ENCODE measurements at regions not wholly inside any gene's neighbourhood (a gene's known extent, or its start where the extent isn't known, plus 50 kb on each side); places are given as distances from the start of the nearest gene placed in this dataset.

GRCh38 chr5:106827061-106827460 lies 843.7 kb downstream of the EFNA5 start:
- Histone ChIP-seq H3K4me3 (replicated peaks in 1 of 3; ENCODE audit: insufficient read depth in 1 of 3, low read depth in 1 of 3, low read length in 3 of 3) (no peak overlapping the region), H3K9ac (replicated peaks; ENCODE audit: extremely low read depth, insufficient read depth, low read length) (no peak overlapping the region), H3K4me1 (ENCODE audit: control insufficient read depth, extremely low read depth, insufficient read depth, low read length) (no peaks in the 10 kb centered on the region), H3K9me3 (replicated peaks; ENCODE audit: control insufficient read depth, insufficient read depth, low read length) (no peaks in the 10 kb centered on the region), H4K20me1 (replicated peaks; ENCODE audit: control insufficient read depth, extremely low read depth, insufficient read depth, low read length) (no peaks in the 10 kb centered on the region), H3K4me2 (ENCODE audit: insufficient read depth, low read length) (no peak overlapping the region), H3K79me2 (ENCODE audit: control insufficient read depth, insufficient read depth, low read length) (no peaks in the 10 kb centered on the region), H3K27ac (ENCODE audit: insufficient read depth, low read depth, low read length) (no peak overlapping the region), H3K27me3 (ENCODE audit: control insufficient read depth in 2 of 2, insufficient read depth in 2 of 2, low read length in 2 of 2) (no peaks in the 10 kb centered on the region), H3K9me1 (replicated peaks; ENCODE audit: control insufficient read depth, extremely low read depth, insufficient read depth, low read length) (no peaks in the 10 kb centered on the region), H2AFZ (ENCODE audit: low read depth, low read length) (no peak overlapping the region), H3K36me3 (ENCODE audit: control insufficient read depth in 2 of 2, extremely low read depth in 1 of 2, insufficient read depth in 2 of 2, low read length in 2 of 2) (no peaks in the 10 kb centered on the region)
- dilution Hi-C loops (cut with MboI; ENCODE audit: extremely low pct_ligation_motif_present, low sequenced_read_pairs) (no loop called here), intact Hi-C loops (cut with micrococcal nuclease) (no loop called here)
- no TSS peak for BruUV-seq (replicated peaks)
- DNase-seq (ENCODE audit: low read depth, low spot score) (no peak), FAIRE-seq (no peak)
- ChIA-PET CTCF (no interaction called here), POLR2A (no interaction called here)
- TF ChIP-seq POLR2A (IDR thresholded peaks at IDR 0.05; ENCODE audit: low read depth, low read length) = no peak
- TF ChIP-seq POLR2AphosphoS5 (IDR thresholded peaks at IDR 0.05; ENCODE audit: insufficient read depth, low read depth, low read length) = no peak
- no peak for TF ChIP-seq MYC (IDR thresholded peaks at IDR 0.05; ENCODE audit: low read depth, low read length)
- no peak for TF ChIP-seq CTCF (IDR thresholded peaks at IDR 0.05; ENCODE audit: extremely low read depth in 1 of 2, insufficient read depth in 1 of 2, low read depth in 1 of 2, low read length in 2 of 2)
- TF ChIP-seq FOS (IDR thresholded peaks at IDR 0.05; ENCODE audit: borderline replicate concordance, insufficient read depth, low read length) = no peak
- TF ChIP-seq JUN (IDR thresholded peaks at IDR 0.05; ENCODE audit: borderline replicate concordance, insufficient read depth, insufficient read length, low read depth) = no peak
- TF ChIP-seq EZH2 (IDR thresholded peaks at IDR 0.05; ENCODE audit: borderline replicate concordance, low read depth, low read length, severe bottlenecking) = no peak
- no peak for TF ChIP-seq GATA2 (IDR thresholded peaks at IDR 0.05; ENCODE audit: insufficient read depth, insufficient read length, low read depth, low read length)
- TF ChIP-seq MAX (IDR thresholded peaks at IDR 0.05; ENCODE audit: insufficient read depth, insufficient read length) = no peak

Data from endothelial cell of umbilical vein (primary cell).